ENCODE measurements at regions not wholly inside any gene's neighbourhood (a gene's known extent, or its start where the extent isn't known, plus 50 kb on each side); places are given as distances from the start of the nearest gene placed in this dataset.
"Not testable (repeated sequence)": the region's sequence is repeated elsewhere in the genome, so short reads cannot be mapped to it uniquely, and the experiment has no call there.

DNA sequence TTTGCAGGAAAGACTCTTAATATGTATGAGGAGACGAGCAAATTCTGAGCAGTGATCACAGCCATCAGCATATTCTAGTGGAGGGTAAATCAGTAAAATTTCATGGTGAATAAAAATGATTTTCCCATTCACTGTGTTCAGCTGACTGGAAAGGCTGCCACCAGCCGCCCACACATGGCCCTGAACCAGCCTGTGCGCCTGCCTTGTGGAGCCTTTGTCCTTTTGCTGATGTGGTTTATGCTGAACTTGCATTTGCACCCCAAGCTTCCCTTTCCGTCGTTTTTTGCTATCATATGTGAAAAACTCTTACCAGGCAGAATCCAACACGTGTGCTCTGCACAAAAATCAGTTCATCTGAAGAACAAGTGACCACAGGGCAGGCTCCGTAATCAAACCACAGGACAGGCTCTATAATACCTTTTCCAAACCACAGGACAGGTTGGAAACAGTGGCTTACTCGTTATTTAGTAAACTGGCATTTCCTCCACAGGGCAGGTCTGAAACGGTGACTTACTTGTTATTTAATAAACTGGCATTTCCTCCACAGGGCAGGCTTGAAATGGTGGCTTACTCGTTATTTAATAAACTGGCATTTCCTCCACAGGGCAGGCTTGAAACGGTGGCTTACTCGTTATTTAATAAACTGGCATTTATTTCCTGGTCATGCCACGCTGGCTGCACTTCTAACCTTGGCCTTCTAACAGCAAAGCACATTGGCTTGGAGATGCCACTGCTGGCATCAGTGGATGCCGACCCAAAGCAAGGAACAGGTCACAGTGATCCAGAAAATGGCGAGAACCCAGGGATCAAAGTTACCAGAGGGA, 58.4 kb upstream of the TNK2 start:
- not testable (repeated sequence) for H3K27me3 ChIP-seq, H3K9me3 ChIP-seq, H3K4me3 ChIP-seq, DNase-seq
- Histone ChIP-seq H3K27ac (peak overlapping the region in 1 of 4 donors; percentile 56), H3K4me1 (peaks cover 0 to 12% (median 0%) of the 10 kb centered on the region in 4 donors), H3K36me3 (peaks cover 0 to 57% (median 0%) of the 10 kb centered on the region in 3 donors)

DNA sequence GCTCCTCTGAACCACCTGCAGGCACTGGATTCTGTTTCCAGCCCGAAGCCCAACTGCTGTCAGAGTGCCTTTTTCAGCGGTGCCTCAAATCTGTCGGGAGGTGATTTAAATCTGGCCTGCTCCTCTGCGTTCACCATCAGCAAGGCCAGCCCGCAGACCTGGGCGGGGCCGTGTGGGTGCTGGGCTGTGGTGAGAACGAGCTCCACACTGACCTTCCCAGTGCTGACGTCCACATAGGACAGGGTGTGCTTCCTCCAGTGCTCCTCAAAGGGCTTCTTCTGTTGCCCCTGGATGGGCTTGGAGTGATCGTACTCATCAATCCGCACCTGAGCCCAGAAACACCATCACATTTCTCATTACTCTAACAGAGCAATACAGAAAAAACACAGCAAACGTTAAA, 56.9 kb upstream of the TNK2 start:
- not testable (repeated sequence) for H3K9me3 ChIP-seq, H3K4me3 ChIP-seq, H3K27me3 ChIP-seq, DNase-seq
- Histone ChIP-seq H3K36me3 (peaks cover 0 to 45% (median 0%) of the 10 kb centered on the region in 3 donors), H3K27ac (peak overlapping the region in 3 of 4 donors; percentile 53 to 76 (median 74)), H3K4me1 (peaks cover 0 to 12% (median 0%) of the 10 kb centered on the region in 4 donors)

DNA sequence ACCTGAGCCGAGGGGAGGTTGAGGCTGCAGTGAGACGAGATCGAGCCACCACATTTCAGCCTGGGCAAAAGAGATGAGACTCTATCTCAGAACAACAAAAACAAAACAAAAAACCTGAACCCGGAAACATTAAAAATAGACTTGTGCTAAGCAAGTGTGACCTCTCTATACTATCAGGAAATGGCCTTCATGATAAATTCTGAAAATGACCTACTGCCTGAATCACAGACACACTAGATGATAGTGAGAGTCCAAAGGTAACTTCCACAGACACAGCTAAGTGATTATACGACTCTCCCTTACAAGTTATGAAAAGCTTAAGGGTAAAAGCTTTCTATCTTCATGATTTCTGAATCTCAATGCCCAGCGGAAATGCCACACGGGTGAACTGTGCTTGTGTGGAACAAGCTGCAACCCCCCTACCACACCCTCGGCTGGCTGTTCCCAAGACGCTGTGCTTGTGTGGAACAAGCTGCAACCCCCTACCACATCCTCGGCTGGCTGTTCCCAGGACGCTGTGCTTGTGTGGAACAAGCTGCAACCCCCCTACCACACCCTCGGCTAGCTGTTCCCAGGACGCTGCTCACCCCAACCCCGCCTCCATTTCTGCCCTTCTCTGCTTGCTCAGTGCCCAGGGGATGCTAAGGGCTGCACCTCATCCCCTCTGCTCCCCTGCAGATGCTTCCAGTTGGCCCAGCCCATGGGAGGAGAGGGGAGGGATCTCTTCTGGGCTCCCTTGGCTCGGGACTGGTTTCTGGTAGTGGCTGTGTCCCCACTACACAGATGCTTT, 56.2 kb upstream of the TNK2 start:
- H3K27me3 ChIP-seq, H3K9me3 ChIP-seq, DNase-seq, H3K4me3 ChIP-seq: not testable (repeated sequence)
- H3K4me1 ChIP-seq: peaks cover 0 to 12% (median 0%) of the 10 kb centered on the region in 4 donors
- peaks cover 0 to 39% (median 0%) of the 10 kb centered on the region in 3 donors for H3K36me3 ChIP-seq
- peak overlapping the region in 3 of 4 donors; percentile 53 to 76 (median 74) for H3K27ac ChIP-seq

DNA sequence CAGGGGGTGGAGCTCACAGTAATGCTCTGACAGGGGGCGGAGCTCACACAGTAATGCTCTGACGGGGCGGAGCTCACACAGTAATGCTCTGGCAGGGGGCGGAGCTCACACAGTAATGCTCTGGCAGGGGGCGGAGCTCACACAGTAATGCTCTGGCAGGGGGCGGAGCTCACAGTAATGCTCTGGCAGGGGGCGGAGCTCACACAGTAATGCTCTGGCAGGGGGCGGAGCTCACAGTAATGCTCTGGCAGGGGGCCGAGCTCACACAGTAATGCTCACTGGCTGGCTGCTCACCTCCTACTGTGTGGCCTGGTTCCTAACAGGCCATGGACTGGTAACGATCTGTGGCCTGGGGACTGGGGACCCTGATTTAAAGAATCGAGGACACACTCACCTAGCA, 53.9 kb upstream of the TNK2 start:
- H3K4me3 ChIP-seq, H3K27me3 ChIP-seq, DNase-seq, H3K9me3 ChIP-seq: not testable (repeated sequence)
- Histone ChIP-seq H3K36me3 (peaks cover 0 to 48% (median 0%) of the 10 kb centered on the region in 3 donors), H3K4me1 (peaks cover 0 to 12% (median 0%) of the 10 kb centered on the region in 4 donors), H3K27ac (peak overlapping the region in 1 of 4 donors; percentile 22)

DNA sequence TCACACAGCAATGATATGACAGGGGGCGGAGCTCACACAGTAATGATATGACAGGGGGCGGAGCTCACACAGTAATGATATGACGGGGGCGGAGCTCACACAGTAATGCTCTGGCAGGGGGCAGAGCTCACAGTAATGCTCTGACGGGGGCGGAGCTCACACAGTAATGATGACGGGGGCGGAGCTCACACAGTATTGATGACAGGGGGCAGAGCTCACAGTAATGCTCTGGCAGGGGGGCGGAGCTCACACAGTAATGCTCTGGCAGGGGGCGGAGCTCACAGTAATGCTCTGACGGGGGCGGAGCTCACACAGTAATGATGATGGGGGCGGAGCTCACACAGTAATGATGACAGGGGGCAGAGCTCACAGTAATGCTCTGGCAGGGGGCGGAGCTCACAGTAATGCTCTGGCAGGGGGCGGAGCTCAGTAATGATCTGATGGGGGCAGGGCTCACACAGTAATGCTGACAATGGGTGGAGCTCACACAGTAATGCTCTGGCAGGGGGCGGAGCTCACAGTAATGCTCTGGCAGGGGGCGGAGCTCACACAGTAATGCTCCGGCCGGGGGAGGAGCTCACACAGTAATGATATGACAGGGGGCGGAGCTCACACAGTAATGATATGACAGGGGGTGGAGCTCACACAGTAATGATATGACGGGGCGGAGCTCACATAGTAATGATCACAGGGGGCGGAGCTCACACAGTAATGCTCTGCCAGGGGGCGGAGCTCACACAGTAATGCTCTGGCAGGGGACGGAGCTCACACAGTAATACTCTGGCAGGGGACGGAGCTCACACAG, 52.8 kb upstream of the TNK2 start:
- not testable (repeated sequence) for H3K27me3 ChIP-seq, H3K27ac ChIP-seq, H3K4me3 ChIP-seq, H3K9me3 ChIP-seq
- DNase-seq: peak in 2 of 3 donors; percentile 57 to 62
- peaks cover 0 to 47% (median 0%) of the 10 kb centered on the region in 3 donors for H3K36me3 ChIP-seq
- H3K4me1 ChIP-seq: peaks cover 0 to 12% (median 0%) of the 10 kb centered on the region in 4 donors

DNA sequence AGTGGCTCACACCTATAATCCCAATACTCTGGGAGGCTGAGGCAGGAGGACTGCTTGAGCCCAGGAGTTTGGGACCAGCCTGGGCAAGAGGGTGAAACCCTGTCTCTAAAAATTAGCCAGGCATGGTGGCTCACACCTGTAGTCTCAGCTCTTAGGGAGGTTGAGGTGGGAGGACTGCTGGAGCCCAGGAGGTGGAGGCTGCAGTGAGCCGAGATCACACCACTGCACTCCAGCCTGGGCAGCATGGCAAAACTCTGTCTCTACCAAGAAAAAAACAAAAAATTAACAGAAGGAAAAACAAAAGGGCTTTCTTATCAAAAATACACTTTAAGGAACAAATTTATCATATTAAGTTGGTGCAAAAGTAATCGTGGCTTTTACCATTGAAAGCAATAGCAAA, 51.8 kb upstream of the TNK2 start:
- H3K27ac ChIP-seq: peak overlapping the region in 1 of 4 donors; percentile 37

DNA sequence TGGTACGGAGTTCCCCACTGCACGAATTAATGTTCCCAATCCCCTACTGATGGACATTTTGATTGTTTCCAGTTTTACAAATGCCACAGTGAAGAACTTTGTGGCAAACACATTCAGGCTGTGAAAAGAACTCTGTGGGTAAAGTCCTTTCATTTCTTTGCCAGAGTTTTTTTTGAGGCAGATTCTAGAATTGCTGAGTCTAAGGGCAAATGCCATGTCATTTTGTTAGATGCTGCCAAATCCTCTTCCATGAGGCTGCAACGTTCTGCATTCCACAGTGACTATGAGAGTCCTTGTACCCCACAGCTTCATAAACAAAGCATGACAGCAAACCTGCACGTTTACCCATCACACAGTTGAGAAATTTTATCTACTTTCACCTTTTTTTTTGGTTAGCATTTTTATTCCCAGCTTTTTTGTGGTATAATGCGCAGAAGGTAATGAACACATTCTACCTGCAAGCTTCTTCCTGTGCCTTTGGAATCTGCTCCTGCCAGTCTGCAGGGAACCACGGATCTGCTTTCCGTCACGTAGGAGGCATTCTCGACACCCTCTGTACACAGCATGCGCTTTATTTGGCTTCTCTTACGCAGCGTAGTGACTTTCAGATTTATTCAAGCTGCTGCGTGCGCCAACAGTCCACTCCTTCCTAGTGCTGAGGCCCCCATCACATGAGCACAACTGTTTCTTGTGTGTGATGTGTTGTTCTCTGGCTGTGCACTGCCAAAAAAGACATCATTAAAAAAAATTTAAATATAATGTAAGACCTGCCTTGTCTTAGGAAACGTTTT, 51.2 kb upstream of the TNK2 start:
- not testable (repeated sequence) for DNase-seq, H3K4me3 ChIP-seq, H3K27me3 ChIP-seq, H3K4me1 ChIP-seq, H3K9me3 ChIP-seq
- H3K27ac ChIP-seq: peak overlapping the region in 1 of 4 donors; percentile 37
- H3K36me3 ChIP-seq: peaks cover 0 to 33% (median 0%) of the 10 kb centered on the region in 3 donors

More for the DNA sequence above, 51.8 kb upstream of the TNK2 start:
- not testable (repeated sequence) for H3K27me3 ChIP-seq, DNase-seq, H3K4me3 ChIP-seq, H3K4me1 ChIP-seq, H3K9me3 ChIP-seq
- H3K36me3 ChIP-seq: peaks cover 0 to 39% (median 0%) of the 10 kb centered on the region in 3 donors

DNA sequence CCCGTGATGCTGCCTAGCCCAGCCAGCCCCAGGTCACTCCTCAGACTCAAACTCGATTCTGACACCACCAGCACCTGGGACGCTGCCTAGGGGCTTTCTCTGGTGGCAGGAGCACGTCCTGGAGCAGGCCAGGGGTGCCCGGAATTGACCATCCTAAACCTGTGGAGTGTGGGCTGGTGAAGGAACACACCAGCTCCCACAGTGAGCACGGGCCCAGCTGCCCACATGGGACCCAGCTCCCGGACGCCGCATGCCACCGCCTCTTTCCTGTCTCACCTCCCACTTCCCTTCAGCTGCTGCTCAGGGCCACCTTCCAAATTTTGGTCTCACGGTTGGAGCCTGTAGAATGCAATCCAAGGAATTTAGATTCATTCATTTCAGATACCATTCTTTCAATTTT, 50.4 kb upstream of the TNK2 start:
- not testable (repeated sequence) for H3K27ac ChIP-seq, H3K9me3 ChIP-seq, H3K4me3 ChIP-seq, DNase-seq, H3K27me3 ChIP-seq, H3K4me1 ChIP-seq
- peaks cover 0 to 33% (median 0%) of the 10 kb centered on the region in 3 donors for H3K36me3 ChIP-seq

All from Peyer's patch (tissue), 4 donors.